CD14-positive monocyte (primary cell): ENCODE measurements at regions not wholly inside any gene's neighbourhood (a gene's known extent, or its start where the extent isn't known, plus 50 kb on each side); places are given as distances from the start of the nearest gene placed in this dataset.

ENCODE experiments used
- DNase-seq, 3 donors: peaks; one replicate each; pipeline ENCODE4 v3.0.0-alpha.2; 2011 to 2022
- H2AFZ ChIP-seq: 2 replicates; pipeline ENCODE4 v1.6.0; 2012; ENCODE audit warnings: mild to moderate bottlenecking, low read depth, low read length, inconsistent platforms; ENCODE audit not compliant: insufficient read depth, poor library complexity, severe bottlenecking
- H3K27ac ChIP-seq, 2 donors: 1 replicate in 1 of 2; 2 replicates in 1 of 2; pipeline ENCODE4 v1.5.1; 2012 to 2013; ENCODE audit warnings: low read length in 2 of 2, control low read depth in 1 of 2, inconsistent platforms in 1 of 2, low read depth in 1 of 2, mild to moderate bottlenecking in 1 of 2
- H3K27me3 ChIP-seq, 2 donors: one replicate each; pipeline versions ENCODE4 v1.6.0 to v1.6.1; 2011 to 2013; ENCODE audit warnings: low read length in 2 of 2; ENCODE audit not compliant: control insufficient read depth in 2 of 2, insufficient read depth in 2 of 2
- H3K36me3 ChIP-seq, 2 donors: replicated peaks in 1 of 2; 1 replicate in 1 of 2; 2 replicates in 1 of 2; pipeline versions ENCODE4 v1.5.1 to v1.6.1; 2012 to 2013; ENCODE audit warnings: low read length in 2 of 2, control low read depth in 1 of 2, inconsistent platforms in 1 of 2, mild to moderate bottlenecking in 1 of 2; ENCODE audit not compliant: insufficient read depth in 2 of 2, control insufficient read depth in 1 of 2
- H3K4me1 ChIP-seq, 2 donors: 1 replicate in 1 of 2; 2 replicates in 1 of 2; pipeline versions ENCODE4 v1.5.1 to v1.6.1; 2012 to 2013; ENCODE audit warnings: low read length in 2 of 2, control low read depth in 1 of 2, inconsistent platforms in 1 of 2, mild to moderate bottlenecking in 1 of 2, moderate library complexity in 1 of 2; ENCODE audit not compliant: insufficient read depth in 2 of 2, control insufficient read depth in 1 of 2
- H3K4me2 ChIP-seq: replicated peaks from 2 replicates; pipeline ENCODE3; 2012; ENCODE audit warnings: low read length, moderate library complexity, mild to moderate bottlenecking; ENCODE audit not compliant: poor library complexity, severe bottlenecking; ENCODE audit errors: extremely low read depth
- H3K4me3 ChIP-seq, 3 experiments: fragments of 200-600 bp in 1 of 3; sonication (generic) in 1 of 3; replicated peaks in 1 of 3; 1 replicate in 2 of 3; 2 replicates in 1 of 3; pipeline ENCODE4 v1.5.1; 2011 to 2013; ENCODE audit warnings: low read length in 3 of 3, mild to moderate bottlenecking in 3 of 3, control low read depth in 2 of 3, low read depth in 2 of 3, inconsistent platforms in 1 of 3, moderate library complexity in 1 of 3
- H3K79me2 ChIP-seq: 2 replicates; pipeline ENCODE4 v1.6.0; 2012; ENCODE audit warnings: mild to moderate bottlenecking, control low read depth, inconsistent platforms, low read length, moderate library complexity; ENCODE audit not compliant: insufficient read depth
- H3K9ac ChIP-seq: 2 replicates; pipeline ENCODE4 v1.6.0; 2017; ENCODE audit warnings: low read length, mild to moderate bottlenecking; ENCODE audit not compliant: insufficient read depth, poor library complexity, severe bottlenecking
- H3K9me3 ChIP-seq, 2 donors: replicated peaks in 1 of 2; 1 replicate in 1 of 2; 2 replicates in 1 of 2; pipeline versions ENCODE4 v1.5.1 to v1.6.1; 2012 to 2013; ENCODE audit warnings: low read length in 2 of 2, control low read depth in 1 of 2; ENCODE audit not compliant: control insufficient read depth in 1 of 2, insufficient read depth in 1 of 2
- H4K20me1 ChIP-seq: 2 replicates; pipeline ENCODE4 v1.6.0; 2012; ENCODE audit warnings: mild to moderate bottlenecking, low read length, control low read depth, moderate library complexity; ENCODE audit not compliant: insufficient read depth
- H3K27ac Mint-ChIP-seq, 7 donors: one replicate each; pipeline ENCODE4 v1.8.0; 2020; ENCODE audit warnings: mild to moderate bottlenecking in 7 of 7, mixed read lengths in 7 of 7, moderate library complexity in 6 of 7, inconsistent platforms in 2 of 7
- H3K27me3 Mint-ChIP-seq, 3 donors: one replicate each; pipeline ENCODE4 v1.8.0; 2021 to 2022; ENCODE audit warnings: low read depth in 3 of 3, mild to moderate bottlenecking in 3 of 3, mixed read lengths in 3 of 3, moderate library complexity in 3 of 3, inconsistent platforms in 1 of 3
- H3K36me3 Mint-ChIP-seq, 2 donors: one replicate each; pipeline ENCODE4 v1.8.0; 2020; ENCODE audit warnings: mixed read lengths in 2 of 2, inconsistent platforms in 1 of 2, mild to moderate bottlenecking in 1 of 2
- H3K4me1 Mint-ChIP-seq: one replicate; pipeline ENCODE4 v1.8.0; 2020; ENCODE audit warnings: mild to moderate bottlenecking, mixed read lengths
- H3K4me3 Mint-ChIP-seq, 2 donors: one replicate each; pipeline ENCODE4 v1.8.0; 2020; ENCODE audit warnings: mild to moderate bottlenecking in 2 of 2, mixed read lengths in 2 of 2, moderate library complexity in 1 of 2
- H3K9me3 Mint-ChIP-seq, 7 donors: one replicate each; pipeline ENCODE4 v1.8.0; 2020 to 2022; ENCODE audit warnings: mixed read lengths in 7 of 7, mild to moderate bottlenecking in 6 of 7, moderate library complexity in 6 of 7, inconsistent platforms in 2 of 7
- WGBS: methylation state at CpG from one replicate; pipeline ENCODE4 v1.1.5; 2013; ENCODE audit warnings: missing lambda C conversion rate; ENCODE audit not compliant: insufficient coverage; 5-methylcytosine and 5-hydroxymethylcytosine counted together
- intact Hi-C, 2 donors: fragments of 100-400 bp; cut with micrococcal nuclease; formaldehyde crosslinking; loops; one replicate each; pipeline versions ENCODE4 v1.15.0 to v1.15.1; 2023
- TF ChIP-seq, protein P1 (sequence below): fragments of 200-600 bp; IDR thresholded peaks from one replicate; pipeline ENCODE4 v1.8.0; 2022; ENCODE audit warnings: antibody characterized with exemption, mild to moderate bottlenecking

DNA sequence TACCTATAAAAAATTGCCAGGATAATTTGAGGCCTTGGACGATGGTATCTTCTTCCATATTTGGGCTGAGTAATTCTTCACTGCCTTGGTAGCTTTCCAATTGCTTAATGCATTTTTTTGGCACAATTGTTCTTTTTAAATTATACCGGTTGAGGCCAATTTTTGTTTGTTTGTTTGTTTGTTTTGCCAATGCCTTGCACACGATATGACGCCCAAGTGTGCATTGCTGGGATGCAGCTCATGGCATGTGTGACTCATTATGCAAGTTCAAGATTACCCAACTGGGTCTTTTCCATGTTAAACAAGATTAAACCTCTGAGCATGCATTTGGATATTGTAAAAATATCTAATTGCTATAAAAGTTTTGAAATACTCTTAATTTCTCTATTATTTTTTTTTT is 71.1 kb upstream of the KCNIP4 start:
- Histone ChIP-seq H3K9ac (no peak overlapping the region), H3K27ac (no peak overlapping the region), H3K4me1 (no peaks in the 10 kb centered on the region), H3K4me2 (no peak overlapping the region), H4K20me1 (no peaks in the 10 kb centered on the region), H3K27me3 (no peaks in the 10 kb centered on the region), H3K79me2 (no peaks in the 10 kb centered on the region), H3K36me3 (no peaks in the 10 kb centered on the region), H2AFZ (no peak overlapping the region), H3K9me3 (no peaks in the 10 kb centered on the region), H3K4me3 (no peak overlapping the region)
- TF ChIP-seq, protein P1, sequence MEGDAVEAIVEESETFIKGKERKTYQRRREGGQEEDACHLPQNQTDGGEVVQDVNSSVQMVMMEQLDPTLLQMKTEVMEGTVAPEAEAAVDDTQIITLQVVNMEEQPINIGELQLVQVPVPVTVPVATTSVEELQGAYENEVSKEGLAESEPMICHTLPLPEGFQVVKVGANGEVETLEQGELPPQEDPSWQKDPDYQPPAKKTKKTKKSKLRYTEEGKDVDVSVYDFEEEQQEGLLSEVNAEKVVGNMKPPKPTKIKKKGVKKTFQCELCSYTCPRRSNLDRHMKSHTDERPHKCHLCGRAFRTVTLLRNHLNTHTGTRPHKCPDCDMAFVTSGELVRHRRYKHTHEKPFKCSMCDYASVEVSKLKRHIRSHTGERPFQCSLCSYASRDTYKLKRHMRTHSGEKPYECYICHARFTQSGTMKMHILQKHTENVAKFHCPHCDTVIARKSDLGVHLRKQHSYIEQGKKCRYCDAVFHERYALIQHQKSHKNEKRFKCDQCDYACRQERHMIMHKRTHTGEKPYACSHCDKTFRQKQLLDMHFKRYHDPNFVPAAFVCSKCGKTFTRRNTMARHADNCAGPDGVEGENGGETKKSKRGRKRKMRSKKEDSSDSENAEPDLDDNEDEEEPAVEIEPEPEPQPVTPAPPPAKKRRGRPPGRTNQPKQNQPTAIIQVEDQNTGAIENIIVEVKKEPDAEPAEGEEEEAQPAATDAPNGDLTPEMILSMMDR = no peak
- Mint-ChIP-seq H3K4me3 (no peak overlapping the region), H3K27ac (no peak overlapping the region), H3K9me3 (no peaks in the 10 kb centered on the region), H3K27me3 (no peaks in the 10 kb centered on the region), H3K36me3 (no peaks in the 10 kb centered on the region), H3K4me1 (no peaks in the 10 kb centered on the region)
- DNase-seq = no peak
- WGBS = 94% methylated on average over 2 of the region's 4 CpGs
- intact Hi-C loops = no loop called here

DNA sequence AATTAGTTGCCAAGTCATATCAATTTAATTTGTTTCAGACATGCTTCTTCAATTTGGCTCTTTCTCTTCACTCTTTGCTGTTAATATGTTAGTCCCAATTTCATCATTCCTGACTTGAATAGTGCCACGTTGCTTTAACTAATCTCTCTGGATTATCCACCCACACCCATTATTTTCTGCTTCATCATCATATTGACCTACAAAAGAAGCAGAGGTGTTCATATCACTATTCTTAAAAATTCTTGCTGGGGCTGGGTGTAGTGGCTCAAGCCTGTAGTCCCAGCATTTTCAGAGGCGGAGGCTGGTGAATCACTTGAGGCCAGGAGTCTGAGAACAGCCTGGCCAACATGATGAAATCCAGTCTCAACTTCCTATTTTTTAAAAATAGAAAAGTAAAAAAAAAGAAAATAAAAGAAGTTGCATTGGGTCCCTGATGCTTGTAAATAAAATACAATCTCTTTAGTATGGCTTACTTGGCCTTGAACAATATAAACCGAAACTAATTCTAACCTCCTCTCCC is 65.7 kb upstream of the KCNIP4 start:
- no peaks in the 10 kb centered on the region for H3K9me3 ChIP-seq
- no peaks in the 10 kb centered on the region for H3K79me2 ChIP-seq
- TF ChIP-seq, protein P1 = no peak
- no peak overlapping the region for H3K4me2 ChIP-seq
- no peak overlapping the region for H3K9ac ChIP-seq
- no peak overlapping the region for H3K4me3 ChIP-seq
- H3K36me3 Mint-ChIP-seq = no peaks in the 10 kb centered on the region
- no peak for DNase-seq
- no peak overlapping the region for H2AFZ ChIP-seq
- H3K36me3 ChIP-seq = no peaks in the 10 kb centered on the region
- H4K20me1 ChIP-seq = no peaks in the 10 kb centered on the region
- no peak overlapping the region for H3K4me3 Mint-ChIP-seq
- no peaks in the 10 kb centered on the region for H3K27me3 Mint-ChIP-seq
- H3K4me1 ChIP-seq = no peaks in the 10 kb centered on the region
- no peaks in the 10 kb centered on the region for H3K27me3 ChIP-seq
- peaks cover 2% of the 10 kb centered on the region for H3K4me1 Mint-ChIP-seq
- no CpG with 5 or more reads among the region's 3 CpGs for WGBS
- peaks cover 0 to 2% (median 0%) of the 10 kb centered on the region in 7 donors for H3K9me3 Mint-ChIP-seq
- no peak overlapping the region for H3K27ac ChIP-seq
- intact Hi-C loops = no loop called here
- H3K27ac Mint-ChIP-seq = no peak overlapping the region
